ENCODE measurements at regions not wholly inside any gene's neighbourhood (a gene's known extent, or its start where the extent isn't known, plus 50 kb on each side); places are given as distances from the start of the nearest gene placed in this dataset.

- H3K4me1 ChIP-seq (ENCODE audit: insufficient read depth, low read length, poor library complexity, severe bottlenecking), result no peaks in the 10 kb centered on the region
- no peaks in the 10 kb centered on the region for H3K36me3 ChIP-seq (ENCODE audit: insufficient read depth, low read length)
- H3K4me3 ChIP-seq (ENCODE audit: low read length, poor library complexity, severe bottlenecking), result no peak overlapping the region
- H3K9me2 ChIP-seq (replicated peaks; ENCODE audit: low read depth, low read length), result no peaks in the 10 kb centered on the region
- no peaks in the 10 kb centered on the region for H4K20me1 ChIP-seq (ENCODE audit: insufficient read depth, low read length, poor library complexity, severe bottlenecking)
- H3K4me2 ChIP-seq (ENCODE audit: low read depth, low read length, poor library complexity, severe bottlenecking), result no peak overlapping the region
- H3K79me2 ChIP-seq (ENCODE audit: insufficient read depth, low read length), result no peaks in the 10 kb centered on the region
- no peak for TF ChIP-seq EZH2phosphoT487 (IDR thresholded peaks at IDR 0.05; ENCODE audit: borderline replicate concordance)
- TF ChIP-seq, protein P1, sequence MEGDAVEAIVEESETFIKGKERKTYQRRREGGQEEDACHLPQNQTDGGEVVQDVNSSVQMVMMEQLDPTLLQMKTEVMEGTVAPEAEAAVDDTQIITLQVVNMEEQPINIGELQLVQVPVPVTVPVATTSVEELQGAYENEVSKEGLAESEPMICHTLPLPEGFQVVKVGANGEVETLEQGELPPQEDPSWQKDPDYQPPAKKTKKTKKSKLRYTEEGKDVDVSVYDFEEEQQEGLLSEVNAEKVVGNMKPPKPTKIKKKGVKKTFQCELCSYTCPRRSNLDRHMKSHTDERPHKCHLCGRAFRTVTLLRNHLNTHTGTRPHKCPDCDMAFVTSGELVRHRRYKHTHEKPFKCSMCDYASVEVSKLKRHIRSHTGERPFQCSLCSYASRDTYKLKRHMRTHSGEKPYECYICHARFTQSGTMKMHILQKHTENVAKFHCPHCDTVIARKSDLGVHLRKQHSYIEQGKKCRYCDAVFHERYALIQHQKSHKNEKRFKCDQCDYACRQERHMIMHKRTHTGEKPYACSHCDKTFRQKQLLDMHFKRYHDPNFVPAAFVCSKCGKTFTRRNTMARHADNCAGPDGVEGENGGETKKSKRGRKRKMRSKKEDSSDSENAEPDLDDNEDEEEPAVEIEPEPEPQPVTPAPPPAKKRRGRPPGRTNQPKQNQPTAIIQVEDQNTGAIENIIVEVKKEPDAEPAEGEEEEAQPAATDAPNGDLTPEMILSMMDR (conservative IDR thresholded peaks at IDR 0.05; ENCODE audit: low read length), result no peak
- no peaks in the 10 kb centered on the region for H3K9me3 ChIP-seq (ENCODE audit: insufficient read depth, low read depth, low read length)
- H2AFZ ChIP-seq (ENCODE audit: low read length), result no peak overlapping the region
- no peaks in the 10 kb centered on the region for H3F3A ChIP-seq (ENCODE audit: low read depth)
- H3K9ac ChIP-seq (ENCODE audit: low read depth, low read length, poor library complexity, severe bottlenecking), result no peak overlapping the region
- H3K27me3 ChIP-seq (ENCODE audit: insufficient read depth, low read length, poor library complexity, severe bottlenecking), result no peaks in the 10 kb centered on the region
These were observed 308.5 kb upstream of the ARRDC3 start for GRCh38 chr5:91691592-91691991.

DNA sequence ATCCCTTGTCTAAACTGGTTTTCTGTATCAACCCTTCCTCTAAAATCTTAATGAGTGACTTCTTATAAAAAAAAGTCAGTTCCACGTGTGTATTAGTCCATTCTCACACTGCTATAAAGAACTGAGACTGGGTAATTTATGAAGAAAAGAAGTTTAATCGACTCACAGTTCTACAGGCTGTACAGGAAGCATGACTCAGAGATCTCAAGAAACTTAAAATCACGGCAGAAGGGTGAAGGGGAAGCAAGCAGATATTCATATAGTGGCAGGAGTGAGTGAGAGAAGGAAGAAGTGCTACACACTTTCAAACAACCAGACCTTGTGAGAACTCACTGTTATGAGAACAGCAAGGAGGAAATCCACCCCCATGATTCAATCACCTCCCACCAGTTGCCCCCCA lies 307.8 kb upstream of the ARRDC3 start:
- H3K9me2 ChIP-seq (replicated peaks; ENCODE audit: low read depth, low read length), result no peaks in the 10 kb centered on the region
- H3F3A ChIP-seq (ENCODE audit: low read depth), result no peaks in the 10 kb centered on the region

DNA sequence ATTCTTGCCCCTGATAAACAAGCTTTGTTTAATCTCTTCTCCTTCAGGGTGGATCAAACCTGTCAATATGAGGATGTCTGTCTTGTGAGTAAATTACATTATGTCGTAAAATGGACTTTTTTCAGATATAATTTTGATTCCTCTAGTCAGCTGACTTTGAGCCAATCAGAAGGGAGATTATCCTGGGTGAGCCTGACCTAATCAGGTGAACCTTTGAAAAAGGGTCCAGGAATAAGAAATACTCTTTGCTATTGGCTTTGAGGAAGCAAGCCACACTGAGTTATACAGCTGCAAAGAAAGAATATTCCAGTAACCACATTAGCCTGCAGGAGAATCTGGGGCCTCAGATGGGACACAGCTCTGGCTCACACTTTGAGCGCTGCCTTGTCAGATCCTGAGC lies 304.3 kb upstream of the ARRDC3 start:
- no peaks in the 10 kb centered on the region for H3K36me3 ChIP-seq (ENCODE audit: insufficient read depth, low read length)
- no peaks in the 10 kb centered on the region for H3K9me3 ChIP-seq (ENCODE audit: insufficient read depth, low read depth, low read length)
- H2AFZ ChIP-seq (ENCODE audit: low read length), result no peak overlapping the region
- no peaks in the 10 kb centered on the region for H3K4me1 ChIP-seq (ENCODE audit: insufficient read depth, low read length, poor library complexity, severe bottlenecking)
- TF ChIP-seq EZH2phosphoT487 (IDR thresholded peaks at IDR 0.05; ENCODE audit: borderline replicate concordance), result no peak
- TF ChIP-seq, protein P1 (conservative IDR thresholded peaks at IDR 0.05; ENCODE audit: low read length), result no peak
- H3K79me2 ChIP-seq (ENCODE audit: insufficient read depth, low read length), result no peaks in the 10 kb centered on the region
- no peak overlapping the region for H3K4me2 ChIP-seq (ENCODE audit: low read depth, low read length, poor library complexity, severe bottlenecking)
- no peak overlapping the region for H3K4me3 ChIP-seq (ENCODE audit: low read length, poor library complexity, severe bottlenecking)
- H3F3A ChIP-seq (ENCODE audit: low read depth), result no peaks in the 10 kb centered on the region
- no peaks in the 10 kb centered on the region for H4K20me1 ChIP-seq (ENCODE audit: insufficient read depth, low read length, poor library complexity, severe bottlenecking)
- H3K9ac ChIP-seq (ENCODE audit: low read depth, low read length, poor library complexity, severe bottlenecking), result no peak overlapping the region
- H3K27me3 ChIP-seq (ENCODE audit: insufficient read depth, low read length, poor library complexity, severe bottlenecking), result no peaks in the 10 kb centered on the region
- no peaks in the 10 kb centered on the region for H3K9me2 ChIP-seq (replicated peaks; ENCODE audit: low read depth, low read length)

More for the DNA sequence above, 307.8 kb upstream of the ARRDC3 start:
- no peak overlapping the region for H3K4me2 ChIP-seq (ENCODE audit: low read depth, low read length, poor library complexity, severe bottlenecking)
- no peaks in the 10 kb centered on the region for H3K9me3 ChIP-seq (ENCODE audit: insufficient read depth, low read depth, low read length)
- no peaks in the 10 kb centered on the region for H3K36me3 ChIP-seq (ENCODE audit: insufficient read depth, low read length)
- H2AFZ ChIP-seq (ENCODE audit: low read length), result no peak overlapping the region
- H3K4me3 ChIP-seq (ENCODE audit: low read length, poor library complexity, severe bottlenecking), result no peak overlapping the region
- no peaks in the 10 kb centered on the region for H3K79me2 ChIP-seq (ENCODE audit: insufficient read depth, low read length)
- no peaks in the 10 kb centered on the region for H3K27me3 ChIP-seq (ENCODE audit: insufficient read depth, low read length, poor library complexity, severe bottlenecking)
- H4K20me1 ChIP-seq (ENCODE audit: insufficient read depth, low read length, poor library complexity, severe bottlenecking), result no peaks in the 10 kb centered on the region
- H3K4me1 ChIP-seq (ENCODE audit: insufficient read depth, low read length, poor library complexity, severe bottlenecking), result no peaks in the 10 kb centered on the region
- TF ChIP-seq, protein P1 (conservative IDR thresholded peaks at IDR 0.05; ENCODE audit: low read length), result no peak
- no peak for TF ChIP-seq EZH2phosphoT487 (IDR thresholded peaks at IDR 0.05; ENCODE audit: borderline replicate concordance)
- H3K9ac ChIP-seq (ENCODE audit: low read depth, low read length, poor library complexity, severe bottlenecking), result no peak overlapping the region

Data from Loucy (cell line).